Suprapubic skin (tissue), 4 donors: ENCODE measurements at regions not wholly inside any gene's neighbourhood (a gene's known extent, or its start where the extent isn't known, plus 50 kb on each side); places are given as distances from the start of the nearest gene placed in this dataset.

Source experiments
- DNase-seq, 2 donors: peaks; one replicate each; pipeline ENCODE4 v3.0.0-alpha.2; 2019; ENCODE audit warnings: low spot score in 2 of 2
- H3K27ac ChIP-seq: fragments of 200-600 bp; sonication (generic); one replicate; pipeline ENCODE4 v1.5.1; 2019
- H3K27me3 ChIP-seq: fragments of 200-600 bp; sonication (generic); one replicate; pipeline ENCODE4 v1.5.1; 2019
- H3K36me3 ChIP-seq: fragments of 200-600 bp; sonication (generic); one replicate; pipeline ENCODE4 v1.5.1; 2019
- H3K4me1 ChIP-seq: fragments of 200-600 bp; sonication (generic); one replicate; pipeline ENCODE4 v1.5.1; 2019
- H3K4me3 ChIP-seq: fragments of 200-600 bp; sonication (generic); one replicate; pipeline ENCODE4 v1.5.1; 2019; ENCODE audit warnings: mild to moderate bottlenecking
- H3K9me3 ChIP-seq: fragments of 200-600 bp; sonication (generic); one replicate; pipeline ENCODE4 v1.5.1; 2019
- EP300 ChIP-seq: sonication (generic); formaldehyde crosslinking; IDR thresholded peaks from one replicate; pipeline ENCODE4 v1.6.1; 2017; ENCODE audit warnings: antibody characterized with exemption
- POLR2A ChIP-seq, 2 donors: fragments of 450-650 bp; IDR thresholded peaks; one replicate each; pipeline ENCODE4 v1.6.1; 2017; ENCODE audit warnings: antibody characterized with exemption in 2 of 2, mild to moderate bottlenecking in 2 of 2, moderate library complexity in 2 of 2
- POLR2AphosphoS5 ChIP-seq, 3 donors: sonication (generic); formaldehyde crosslinking; IDR thresholded peaks; one replicate each; pipeline ENCODE4 v1.6.1; 2017; ENCODE audit warnings: antibody characterized with exemption in 3 of 3
- WGBS: methylation state at CpG from one replicate; pipeline ENCODE4 v1.1.5; 2018; 5-methylcytosine and 5-hydroxymethylcytosine counted together
- TF ChIP-seq, protein P1 (sequence below), 2 donors: fragments of 200-600 bp in 1 of 2; fragments of 450-650 bp in 1 of 2; sonication (generic) in 1 of 2; IDR thresholded peaks; one replicate each; pipeline ENCODE4 v1.5.1; 2016 to 2019; ENCODE audit warnings: antibody characterized with exemption in 2 of 2, mild to moderate bottlenecking in 1 of 2, moderate library complexity in 1 of 2

DNA sequence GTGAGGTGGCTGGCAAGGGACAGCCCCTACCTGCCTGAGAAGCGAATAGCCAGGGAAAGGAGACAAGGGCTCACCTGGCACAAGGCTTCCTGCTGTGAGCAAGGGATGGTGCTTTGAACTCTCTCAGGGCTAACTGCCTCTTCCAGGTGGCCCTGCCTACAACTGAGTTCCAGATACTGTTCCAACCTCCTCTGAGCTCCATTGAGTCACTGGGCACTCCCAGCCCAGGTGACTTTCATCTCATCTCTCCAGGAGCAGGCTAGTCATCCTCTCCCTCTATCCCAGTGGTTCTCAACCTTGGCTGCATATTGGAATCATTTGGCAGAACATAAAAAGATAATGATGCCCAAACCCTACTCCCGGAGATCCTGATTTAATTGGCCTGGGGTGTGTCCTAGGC lies 374.0 kb upstream of the ZFP64 start:
- 82% methylated on average over 2 of the region's 2 CpGs for WGBS
- Histone ChIP-seq H3K27me3 (no peaks in the 10 kb centered on the region), H3K4me3 (no peak overlapping the region), H3K36me3 (no peaks in the 10 kb centered on the region), H3K9me3 (no peaks in the 10 kb centered on the region), H3K4me1 (no peaks in the 10 kb centered on the region), H3K27ac (no peak overlapping the region)
- DNase-seq, result no peak
- TF ChIP-seq POLR2A (IDR thresholded peaks at IDR 0.05) (no peak), EP300 (no peak), POLR2AphosphoS5 (IDR thresholded peaks at IDR 0.05) (no peak)
- TF ChIP-seq, protein P1, sequence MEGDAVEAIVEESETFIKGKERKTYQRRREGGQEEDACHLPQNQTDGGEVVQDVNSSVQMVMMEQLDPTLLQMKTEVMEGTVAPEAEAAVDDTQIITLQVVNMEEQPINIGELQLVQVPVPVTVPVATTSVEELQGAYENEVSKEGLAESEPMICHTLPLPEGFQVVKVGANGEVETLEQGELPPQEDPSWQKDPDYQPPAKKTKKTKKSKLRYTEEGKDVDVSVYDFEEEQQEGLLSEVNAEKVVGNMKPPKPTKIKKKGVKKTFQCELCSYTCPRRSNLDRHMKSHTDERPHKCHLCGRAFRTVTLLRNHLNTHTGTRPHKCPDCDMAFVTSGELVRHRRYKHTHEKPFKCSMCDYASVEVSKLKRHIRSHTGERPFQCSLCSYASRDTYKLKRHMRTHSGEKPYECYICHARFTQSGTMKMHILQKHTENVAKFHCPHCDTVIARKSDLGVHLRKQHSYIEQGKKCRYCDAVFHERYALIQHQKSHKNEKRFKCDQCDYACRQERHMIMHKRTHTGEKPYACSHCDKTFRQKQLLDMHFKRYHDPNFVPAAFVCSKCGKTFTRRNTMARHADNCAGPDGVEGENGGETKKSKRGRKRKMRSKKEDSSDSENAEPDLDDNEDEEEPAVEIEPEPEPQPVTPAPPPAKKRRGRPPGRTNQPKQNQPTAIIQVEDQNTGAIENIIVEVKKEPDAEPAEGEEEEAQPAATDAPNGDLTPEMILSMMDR (IDR thresholded peaks at IDR 0.05), result no peak

DNA sequence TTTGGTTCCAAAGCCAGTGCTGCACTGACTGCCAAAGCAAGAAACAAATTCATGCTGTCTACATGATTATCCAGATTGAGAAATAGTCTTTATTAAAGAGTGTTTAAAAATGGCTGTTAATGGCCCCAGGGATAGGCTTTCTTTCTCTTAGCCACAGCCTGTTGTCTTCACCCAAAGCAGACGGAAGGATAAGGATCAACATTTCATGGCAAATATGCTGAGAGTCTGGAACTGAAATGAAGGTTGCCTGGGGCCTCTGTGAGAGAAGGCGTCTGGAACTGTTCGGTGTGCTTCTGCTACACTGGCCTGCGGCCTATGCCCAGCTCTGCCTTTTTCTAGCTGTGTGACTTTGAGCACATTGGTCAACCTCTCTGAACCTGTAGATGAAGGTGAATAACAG lies 373.0 kb upstream of the ZFP64 start:
- Histone ChIP-seq H3K27ac (no peak overlapping the region), H3K9me3 (no peaks in the 10 kb centered on the region), H3K4me3 (no peak overlapping the region), H3K27me3 (no peaks in the 10 kb centered on the region), H3K4me1 (no peaks in the 10 kb centered on the region), H3K36me3 (no peaks in the 10 kb centered on the region)
- no peak for DNase-seq
- 87% methylated on average over 3 of the region's 4 CpGs for WGBS
- TF ChIP-seq EP300 (no peak), POLR2A (IDR thresholded peaks at IDR 0.05) (no peak), POLR2AphosphoS5 (IDR thresholded peaks at IDR 0.05) (no peak)
- TF ChIP-seq, protein P1 (IDR thresholded peaks at IDR 0.05), result no peak

DNA sequence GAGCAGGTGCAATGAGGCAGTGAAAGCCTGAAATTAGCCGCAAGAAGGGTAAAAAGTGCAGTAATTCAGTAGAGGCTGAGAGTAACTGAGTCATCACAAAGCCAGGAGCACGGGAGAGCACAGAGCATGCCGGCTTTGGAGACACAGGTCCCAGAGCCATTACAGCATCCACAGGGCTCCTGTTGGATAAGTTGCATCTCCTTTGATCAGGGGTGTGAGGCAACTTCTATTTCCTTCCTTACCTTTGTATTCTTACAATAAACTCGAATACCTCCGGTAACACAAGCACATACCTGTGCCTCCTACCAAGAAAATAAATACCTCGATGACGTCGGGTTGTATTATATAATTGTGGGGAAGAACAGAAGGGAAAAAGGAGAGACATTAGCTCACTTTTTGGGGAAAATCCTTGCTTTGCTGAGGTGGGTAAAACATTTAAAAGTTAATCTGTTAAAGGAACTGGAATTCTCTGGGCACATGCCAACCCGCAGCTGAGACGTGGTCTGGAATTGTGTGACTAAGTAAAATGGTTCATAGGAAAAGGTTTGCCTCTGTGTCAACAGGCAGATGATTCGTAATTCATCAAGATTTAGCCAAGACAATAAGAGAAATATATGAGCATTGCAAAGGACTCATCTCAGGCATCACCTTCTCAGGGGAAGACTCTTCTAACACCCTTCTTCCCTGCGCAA lies 360.7 kb upstream of the ZFP64 start:
- Histone ChIP-seq H3K4me3 (no peak overlapping the region), H3K36me3 (no peaks in the 10 kb centered on the region), H3K27ac (no peak overlapping the region), H3K27me3 (no peaks in the 10 kb centered on the region), H3K4me1 (no peaks in the 10 kb centered on the region), H3K9me3 (no peaks in the 10 kb centered on the region)
- WGBS, result 58% methylated on average over 12 of the region's 12 CpGs
- no peak for DNase-seq
- no peak for TF ChIP-seq POLR2AphosphoS5 (IDR thresholded peaks at IDR 0.05)
- no peak for TF ChIP-seq POLR2A (IDR thresholded peaks at IDR 0.05)
- TF ChIP-seq, protein P1 (IDR thresholded peaks at IDR 0.05), result no peak
- no peak for TF ChIP-seq EP300

DNA sequence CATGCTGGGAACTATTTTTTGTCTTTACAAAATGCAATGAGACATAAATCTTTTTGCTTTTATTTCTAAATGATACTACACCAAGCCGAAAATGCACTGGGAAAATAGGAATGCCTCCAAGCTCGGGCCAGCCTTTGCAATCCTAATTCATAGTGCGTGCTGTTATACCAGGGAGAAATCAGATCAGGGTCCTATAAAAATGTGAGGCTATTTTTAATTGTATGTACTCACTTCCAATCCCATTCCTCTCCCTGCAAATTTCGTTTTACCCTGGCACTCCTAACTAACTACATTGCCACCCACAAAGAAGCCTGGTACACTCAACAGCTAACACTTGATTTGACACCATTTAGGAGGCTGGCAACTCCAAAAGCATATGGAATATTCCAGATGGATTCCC lies 350.6 kb upstream of the ZFP64 start:
- no peak for DNase-seq
- TF ChIP-seq, protein P1 (IDR thresholded peaks at IDR 0.05), result no peak

DNA sequence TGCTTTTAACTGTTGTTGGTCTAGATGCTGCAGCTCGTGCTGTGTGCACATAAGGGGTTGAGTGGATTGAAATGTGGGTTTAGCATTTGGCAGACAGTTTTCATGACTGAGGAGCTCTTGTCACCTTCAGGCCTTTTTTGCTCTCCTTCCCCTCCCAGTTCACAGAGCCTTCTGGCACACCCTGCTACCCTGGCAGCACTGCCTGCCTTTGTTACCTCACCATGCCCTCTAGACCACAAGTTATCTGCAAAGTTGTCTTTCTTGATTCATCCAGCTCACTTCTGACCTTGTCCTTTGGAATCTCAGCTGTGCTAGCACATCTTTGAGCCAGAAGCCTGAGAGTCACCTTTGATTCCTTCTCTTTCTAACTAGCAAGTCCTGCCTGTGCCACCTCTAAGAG lies 348.9 kb upstream of the ZFP64 start:
- Histone ChIP-seq H3K4me1 (no peaks in the 10 kb centered on the region), H3K36me3 (no peaks in the 10 kb centered on the region), H3K27me3 (peaks cover 5% of the 10 kb centered on the region), H3K9me3 (no peaks in the 10 kb centered on the region), H3K4me3 (no peak overlapping the region), H3K27ac (no peak overlapping the region)
- DNase-seq, result no peak
- 81% methylated on average over 1 of the region's 1 CpG for WGBS
- TF ChIP-seq POLR2A (IDR thresholded peaks at IDR 0.05) (no peak), EP300 (no peak), POLR2AphosphoS5 (IDR thresholded peaks at IDR 0.05) (no peak)
- TF ChIP-seq, protein P1 (IDR thresholded peaks at IDR 0.05), result no peak

More for the DNA sequence above, 350.6 kb upstream of the ZFP64 start:
- Histone ChIP-seq H3K36me3 (no peaks in the 10 kb centered on the region), H3K27me3 (peaks cover 5% of the 10 kb centered on the region), H3K9me3 (no peaks in the 10 kb centered on the region), H3K27ac (no peak overlapping the region), H3K4me1 (no peaks in the 10 kb centered on the region), H3K4me3 (no peak overlapping the region)
- WGBS, result 69% methylated on average over 4 of the region's 4 CpGs
